ENCODE measurements at regions not wholly inside any gene's neighbourhood (a gene's known extent, or its start where the extent isn't known, plus 50 kb on each side); places are given as distances from the start of the nearest gene placed in this dataset.

GRCh38 chr5:24272741-24273140, 372.0 kb downstream of the CDH10 start:
- no peak for DNase-seq

DNA sequence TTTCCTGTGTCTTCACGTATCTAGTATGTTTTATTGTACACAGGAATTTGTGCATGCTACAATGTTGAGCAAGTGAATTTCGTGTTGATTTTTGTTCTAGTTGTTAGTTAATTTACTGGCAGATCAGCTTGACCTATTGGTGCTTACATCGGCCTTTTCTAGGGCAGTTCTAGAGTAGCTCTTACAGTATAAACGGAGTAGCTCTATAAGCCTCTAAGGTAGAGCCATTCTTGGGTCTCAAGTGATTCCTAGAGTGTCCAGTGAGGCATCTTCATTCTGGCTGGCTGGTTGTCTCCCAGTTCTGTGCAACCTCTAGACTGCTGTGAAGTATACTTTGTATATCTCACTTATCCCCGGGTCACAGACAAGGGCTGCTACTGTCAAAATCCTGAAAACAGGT, 364.6 kb downstream of the CDH10 start:
- no peak for DNase-seq

- DNase-seq = no peak
Observed at GRCh38 chr5:24281818-24282217, 363.0 kb downstream of the CDH10 start.

- DNase-seq = no peak
Observed at GRCh38 chr5:24289582-24290335, 355.0 kb downstream of the CDH10 start.

DNA sequence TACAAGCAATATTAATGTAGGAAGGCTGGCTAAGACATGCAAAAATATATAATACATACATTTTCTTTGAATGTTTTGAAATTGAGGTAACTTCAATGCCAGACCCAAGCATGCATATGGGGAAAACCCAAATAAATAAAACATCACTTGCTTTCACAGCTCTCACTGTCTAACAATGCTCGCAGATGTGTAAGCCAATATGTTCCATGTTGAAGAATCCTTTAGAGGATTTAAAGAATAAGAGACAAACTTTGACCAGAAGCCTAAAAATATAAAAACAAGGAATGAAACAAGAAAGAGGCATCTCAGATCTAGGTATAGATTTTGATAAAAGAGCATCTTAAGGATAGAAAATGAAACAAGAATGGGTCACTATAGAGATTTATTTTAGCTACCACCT, 354.2 kb downstream of the CDH10 start:
- no peak for DNase-seq

GRCh38 chr5:24291916-24292315, 352.9 kb downstream of the CDH10 start:
- no peak for DNase-seq

GRCh38 chr5:24294333-24294732, 350.4 kb downstream of the CDH10 start:
- DNase-seq = no peak

- no peak for DNase-seq
Observed at GRCh38 chr5:24314106-24314505, 330.7 kb downstream of the CDH10 start.

GRCh38 chr5:24320643-24321042, 324.1 kb downstream of the CDH10 start:
- no peak for DNase-seq

DNA sequence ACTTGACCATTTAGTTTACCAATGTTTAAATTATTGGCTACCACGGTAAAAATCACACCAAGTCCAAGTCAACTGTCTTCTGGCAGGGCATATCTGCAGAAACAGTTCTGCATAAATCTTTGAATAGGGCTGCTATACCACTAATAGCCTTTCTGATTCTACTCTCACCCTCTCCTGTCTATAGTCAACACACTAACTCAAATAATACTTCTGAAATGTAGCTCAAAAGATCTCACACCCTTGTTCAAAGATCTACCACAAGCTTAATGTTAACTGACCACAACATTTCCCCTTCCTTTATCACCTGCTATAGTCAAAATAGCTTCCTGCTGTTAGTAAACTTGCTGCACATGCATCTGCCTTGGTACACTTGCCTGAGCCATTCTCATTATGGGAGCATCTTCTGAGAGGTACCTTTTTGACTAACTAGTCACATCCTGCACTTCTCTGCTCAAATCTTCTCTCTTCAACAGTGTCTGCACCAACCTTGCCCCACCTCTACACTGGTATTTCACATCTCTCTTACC, 319.4 kb downstream of the CDH10 start:
- DNase-seq = no peak

GRCh38 chr5:24331531-24331930, 313.2 kb downstream of the CDH10 start:
- DNase-seq = no peak

DNA sequence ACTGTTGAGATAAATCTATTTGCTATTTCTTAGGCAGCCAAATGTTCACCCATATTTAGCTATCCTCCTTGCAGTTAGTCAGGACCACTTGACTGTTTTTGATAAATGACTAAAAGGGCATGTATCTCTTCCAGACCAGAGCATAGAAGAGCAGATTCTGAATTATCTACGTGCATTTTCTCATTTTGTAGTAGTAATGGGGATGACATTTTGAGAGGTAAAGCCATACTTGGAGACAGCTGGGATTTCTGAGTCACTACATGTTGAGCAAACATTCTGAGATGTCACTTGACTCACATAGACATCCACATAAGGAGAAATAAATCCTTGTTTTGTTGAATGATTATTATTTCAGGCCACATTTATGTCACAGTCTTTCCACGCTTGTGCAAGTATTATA, 297.6 kb downstream of the CDH10 start:
- DNase-seq = no peak

DNA sequence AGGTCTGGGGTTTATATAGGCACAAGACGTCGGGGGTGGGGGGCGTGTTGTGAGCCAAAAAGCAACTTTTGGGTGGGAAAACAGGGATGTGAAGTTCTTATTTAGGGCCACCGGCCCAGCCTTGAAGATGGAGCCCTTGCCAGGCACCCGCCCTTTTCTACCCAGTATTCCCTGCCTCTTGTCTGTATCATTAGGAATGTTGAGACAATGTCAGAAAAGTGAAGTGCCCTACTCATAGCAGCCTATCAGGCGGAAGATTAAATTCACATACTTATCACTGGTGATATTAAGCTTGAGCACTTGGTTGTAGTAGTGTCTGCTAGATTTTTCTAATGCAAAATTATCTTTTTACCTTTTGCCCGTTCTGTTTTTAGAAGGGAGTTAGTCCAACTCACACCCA, 293.5 kb downstream of the CDH10 start:
- no peak for DNase-seq

DNA sequence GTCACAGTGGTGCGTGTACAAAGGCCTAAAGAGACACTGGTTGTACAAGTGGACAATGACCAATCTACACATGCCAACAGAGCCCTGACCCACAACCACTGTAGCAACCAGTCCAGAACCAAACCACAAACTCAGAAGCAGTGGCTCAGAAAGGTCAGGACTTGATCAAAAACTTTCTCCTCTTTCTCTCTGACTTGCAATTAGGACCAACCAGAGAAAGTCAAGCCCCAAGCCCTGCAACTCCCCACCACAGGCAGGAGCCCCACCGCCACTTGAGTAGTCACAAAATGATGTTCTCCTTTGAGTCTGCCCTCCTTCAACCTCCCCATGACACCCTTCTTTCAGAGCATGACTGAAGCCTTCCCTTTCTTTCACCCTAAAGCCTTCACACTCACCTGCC, 291.8 kb downstream of the CDH10 start:
- no peak for DNase-seq

GRCh38 chr5:24353611-24354010, 291.2 kb downstream of the CDH10 start:
- no peak for DNase-seq

DNA sequence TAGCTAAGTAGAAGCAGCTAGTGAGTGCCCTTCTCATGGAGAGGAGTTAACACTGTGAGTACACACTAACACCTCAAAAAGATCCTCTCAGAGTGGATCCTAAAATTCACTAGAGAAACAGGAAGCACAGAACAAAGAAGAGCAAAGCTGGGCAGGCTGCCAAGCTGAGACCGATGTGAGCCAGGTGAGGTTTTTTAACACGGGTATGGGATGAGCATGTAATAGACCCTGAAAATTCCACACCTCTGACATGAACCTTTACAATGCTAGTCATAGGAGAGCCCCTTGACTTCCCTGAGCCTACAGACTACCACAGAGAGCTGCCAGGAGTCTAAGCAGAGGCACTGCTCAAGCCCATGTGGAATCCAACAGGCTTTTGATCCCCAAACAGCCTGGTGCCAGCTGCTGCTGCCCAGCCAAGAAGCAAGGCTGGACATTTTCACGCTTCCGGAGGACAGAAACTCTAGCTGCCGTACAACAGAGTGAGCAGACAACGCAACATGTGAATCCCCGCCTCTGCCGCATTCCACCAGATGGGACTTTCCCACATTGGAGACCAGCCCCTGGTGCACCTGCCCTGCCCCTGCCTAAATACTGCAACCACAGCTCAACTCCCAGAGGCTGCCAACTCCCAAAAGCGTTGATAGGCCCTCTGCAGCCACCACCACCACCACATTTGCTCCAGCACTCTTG, 280.8 kb downstream of the CDH10 start:
- DNase-seq = no peak

GRCh38 chr5:24364711-24365110, 280.1 kb downstream of the CDH10 start:
- no peak for DNase-seq

GRCh38 chr5:24365406-24365805, 279.4 kb downstream of the CDH10 start:
- DNase-seq = no peak

GRCh38 chr5:24367216-24367615, 277.6 kb downstream of the CDH10 start:
- no peak for DNase-seq

DNA sequence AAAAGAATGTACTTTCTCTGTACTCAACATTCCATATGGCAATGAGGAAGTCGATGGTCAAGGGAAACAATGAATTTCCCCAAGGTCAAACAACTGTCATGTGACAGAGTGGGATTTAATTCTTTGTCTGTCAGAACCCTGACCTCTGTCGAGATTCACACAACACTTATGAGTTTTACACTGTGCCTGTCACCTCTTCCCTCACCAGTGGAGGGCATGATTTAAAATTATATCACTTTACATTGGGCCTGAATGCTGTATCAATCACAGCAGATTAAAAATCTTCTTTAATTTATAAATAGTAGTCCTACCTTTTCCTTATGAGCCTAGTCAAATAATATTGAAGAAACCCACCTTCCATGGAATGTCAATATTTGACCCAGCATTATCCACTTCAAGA, 276.7 kb downstream of the CDH10 start:
- DNase-seq = no peak

GRCh38 chr5:24376210-24376609, 268.6 kb downstream of the CDH10 start:
- no peak for DNase-seq

- no peak for DNase-seq
Observed at GRCh38 chr5:24376616-24377015, 268.2 kb downstream of the CDH10 start.

GRCh38 chr5:24381861-24382489, 262.8 kb downstream of the CDH10 start:
- DNase-seq = no peak

DNA sequence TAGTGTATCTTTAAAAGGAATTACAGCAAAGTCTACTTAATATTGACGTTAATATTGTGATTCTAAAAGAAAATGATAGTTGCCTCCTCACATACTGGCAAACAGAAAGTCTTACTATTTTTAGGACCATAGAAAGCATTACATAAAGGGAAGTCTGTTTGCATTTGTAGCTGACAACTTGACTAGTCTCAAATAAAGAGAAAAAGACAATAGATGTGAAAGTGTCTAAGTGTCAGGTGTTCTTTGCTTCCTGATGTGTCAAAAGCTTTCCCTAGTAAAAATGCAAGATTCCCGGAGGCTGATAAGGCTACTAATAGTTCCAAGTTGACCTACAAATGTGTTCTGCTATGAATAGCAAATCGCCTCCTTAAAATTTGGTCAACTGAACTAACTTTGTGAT, 259.7 kb downstream of the CDH10 start:
- no peak for DNase-seq
